HG03108 (cell line): ENCODE measurements at regions not wholly inside any gene's neighbourhood (a gene's known extent, or its start where the extent isn't known, plus 50 kb on each side); places are given as distances from the start of the nearest gene placed in this dataset.

Experiments
- ATAC-seq: cut with Tn5 transposase; IDR thresholded peaks from one replicate; pipeline ENCODE4 v1.9.1; 2021; ENCODE audit warnings: moderate library complexity; ENCODE audit not compliant: unreplicated experiment

- ATAC-seq = no peak
Measured at GRCh38 chrX:38886112-38886511, 84.9 kb downstream of the MID1IP1 start.

DNA sequence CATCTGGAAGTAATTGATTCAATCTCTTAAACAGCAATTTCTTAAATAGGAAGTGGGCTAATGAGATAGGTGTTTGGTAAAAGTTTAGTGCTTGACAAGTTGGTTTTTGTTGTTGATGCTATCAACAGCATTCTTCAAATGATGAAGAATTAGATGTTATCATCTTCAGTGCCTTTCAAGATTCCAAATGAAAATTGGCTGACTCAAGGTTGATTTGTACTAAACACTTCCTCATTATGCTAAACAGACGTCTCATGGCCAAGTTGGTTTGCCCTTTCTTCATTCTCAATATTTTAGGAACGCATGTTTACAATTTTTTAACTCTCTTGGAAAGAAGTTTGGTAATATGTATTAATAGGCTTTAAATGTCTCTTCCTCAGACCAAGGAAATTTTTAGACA, 86.0 kb downstream of the MID1IP1 start:
- no peak for ATAC-seq

GRCh38 chrX:38890326-38890725, 89.1 kb downstream of the MID1IP1 start:
- ATAC-seq = no peak

- no peak for ATAC-seq
Measured at GRCh38 chrX:38890963-38891362, 89.7 kb downstream of the MID1IP1 start.

DNA sequence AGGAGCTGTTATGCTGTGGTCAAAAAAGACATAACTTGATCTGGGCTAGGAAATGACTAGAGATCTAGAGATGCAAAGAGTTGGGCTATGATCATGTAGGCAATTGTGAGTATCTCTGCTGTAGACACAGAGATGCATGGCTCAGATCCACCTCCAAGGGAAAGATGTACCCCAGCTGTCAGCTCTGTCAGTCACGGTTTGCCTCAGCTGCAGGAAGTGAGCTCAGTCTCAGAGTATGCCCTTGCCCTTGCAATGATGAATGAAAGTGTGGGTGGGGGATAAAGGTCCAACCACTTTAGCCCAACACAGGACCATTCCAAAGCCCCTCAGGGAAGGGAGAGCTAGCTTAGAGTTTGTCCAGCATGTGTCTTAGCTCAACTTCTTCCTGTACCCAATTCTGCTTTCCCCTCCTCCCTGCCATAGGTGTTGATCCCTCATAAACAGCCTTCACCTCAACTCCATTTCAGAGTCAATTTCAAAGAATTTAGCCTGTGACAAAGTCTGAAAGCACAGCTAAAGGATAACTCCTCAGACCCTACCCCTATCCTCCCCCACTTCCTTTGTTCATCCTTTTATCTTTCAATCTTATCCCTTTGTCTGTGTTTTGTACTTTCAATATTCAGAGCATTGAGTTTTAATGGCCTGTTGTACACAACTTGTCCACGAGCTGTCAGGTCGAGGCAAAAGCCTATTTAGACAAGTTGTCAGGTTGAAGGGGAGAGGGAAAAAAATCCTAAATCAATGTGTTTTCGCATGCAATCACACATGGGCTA, 90.6 kb downstream of the MID1IP1 start:
- peak; percentile 93 for ATAC-seq

GRCh38 chrX:38893441-38893840, 92.2 kb downstream of the MID1IP1 start:
- no peak for ATAC-seq

DNA sequence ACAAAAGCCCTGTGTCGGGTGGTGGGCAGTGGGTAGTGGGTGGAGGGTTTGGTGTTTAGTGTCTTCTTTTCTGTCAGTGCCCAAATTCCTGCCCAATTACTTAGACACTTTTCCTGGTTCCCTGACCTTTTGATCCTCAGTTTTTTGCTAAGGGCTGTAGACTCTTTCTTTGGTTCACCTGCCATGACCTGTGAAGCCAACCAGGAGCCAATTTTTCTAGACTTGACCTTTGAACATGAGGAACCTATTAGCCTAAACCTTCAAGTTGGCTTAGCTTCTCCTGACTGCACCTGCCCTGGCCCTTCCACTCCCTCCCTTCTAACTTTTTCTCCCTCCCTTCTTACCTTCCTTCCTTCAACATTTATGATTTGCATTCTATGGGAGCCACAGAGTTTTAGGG, 94.5 kb downstream of the MID1IP1 start:
- no peak for ATAC-seq

DNA sequence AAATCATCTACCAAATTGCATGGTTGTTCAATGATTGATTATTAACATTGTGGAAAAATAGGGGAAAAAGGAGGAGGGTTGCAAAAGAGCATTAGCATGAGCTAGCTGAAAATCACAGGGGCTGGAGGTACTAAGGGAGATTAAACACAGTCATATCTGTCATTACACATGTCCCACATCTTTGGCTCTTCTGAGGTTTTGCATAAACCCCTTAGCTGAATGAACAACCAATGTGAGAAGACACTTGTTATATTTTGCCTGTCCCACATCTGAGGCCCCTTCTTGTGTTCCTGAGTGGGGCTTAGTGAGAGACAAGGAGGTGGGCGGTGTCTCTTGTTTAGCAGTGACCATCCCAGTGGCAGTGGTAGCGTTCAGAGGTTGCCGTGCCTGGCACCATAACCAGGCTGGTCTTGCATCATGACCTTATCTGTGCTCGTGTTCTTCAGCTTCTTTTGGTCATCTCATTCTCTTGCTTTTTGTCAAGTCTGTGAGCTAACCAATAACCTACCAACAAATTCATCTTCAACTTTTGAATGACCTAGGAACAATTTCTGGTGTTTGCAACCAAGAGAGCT, 95.6 kb downstream of the MID1IP1 start:
- ATAC-seq = no peak

- no peak for ATAC-seq
Measured at GRCh38 chrX:38898261-38898660, 97.0 kb downstream of the MID1IP1 start.

- no peak for ATAC-seq
Measured at GRCh38 chrX:38899650-38900049, 98.4 kb downstream of the MID1IP1 start.

GRCh38 chrX:38900719-38901118, 99.5 kb downstream of the MID1IP1 start:
- no peak for ATAC-seq

- ATAC-seq = no peak
Measured at GRCh38 chrX:38902972-38903492, 101.8 kb downstream of the MID1IP1 start.

DNA sequence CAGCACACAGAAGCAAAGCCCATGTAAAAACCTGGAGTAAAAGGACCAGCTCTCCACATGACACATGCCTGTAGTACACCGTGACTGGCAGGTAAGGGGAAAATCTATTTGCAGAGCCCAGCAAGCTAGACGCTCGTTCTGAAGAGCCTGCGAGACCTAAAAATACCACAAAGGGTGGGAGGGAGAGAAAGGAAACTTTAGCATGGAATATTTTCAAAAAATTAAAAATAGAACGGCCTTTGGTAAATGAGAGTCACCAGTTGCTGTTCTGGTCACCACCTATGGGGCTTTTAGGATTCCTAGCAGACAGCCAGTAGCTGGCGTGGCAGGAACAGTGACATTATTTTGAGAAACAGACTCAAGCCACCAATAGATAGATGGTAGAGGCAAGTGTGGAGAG, 115.5 kb downstream of the MID1IP1 start:
- ATAC-seq = no peak

DNA sequence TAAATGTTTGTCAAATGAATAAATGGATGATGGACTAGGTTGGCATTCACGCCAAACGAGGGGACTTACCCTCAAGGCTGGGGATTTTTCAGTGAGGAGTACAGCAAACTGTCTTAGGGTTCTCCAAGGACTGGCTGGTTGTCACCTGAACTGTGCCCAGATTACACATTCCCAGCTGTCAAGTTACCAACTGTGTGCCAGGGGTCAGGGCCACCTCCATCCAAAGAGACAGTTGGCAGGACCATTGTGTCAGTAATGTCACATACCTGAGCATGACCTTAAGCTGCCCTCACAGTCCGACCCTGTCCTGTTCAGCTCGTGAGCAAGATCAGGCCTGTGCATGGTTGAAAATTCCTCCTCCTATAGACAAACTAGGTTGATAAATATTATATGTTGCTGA, 116.7 kb downstream of the MID1IP1 start:
- ATAC-seq = no peak

DNA sequence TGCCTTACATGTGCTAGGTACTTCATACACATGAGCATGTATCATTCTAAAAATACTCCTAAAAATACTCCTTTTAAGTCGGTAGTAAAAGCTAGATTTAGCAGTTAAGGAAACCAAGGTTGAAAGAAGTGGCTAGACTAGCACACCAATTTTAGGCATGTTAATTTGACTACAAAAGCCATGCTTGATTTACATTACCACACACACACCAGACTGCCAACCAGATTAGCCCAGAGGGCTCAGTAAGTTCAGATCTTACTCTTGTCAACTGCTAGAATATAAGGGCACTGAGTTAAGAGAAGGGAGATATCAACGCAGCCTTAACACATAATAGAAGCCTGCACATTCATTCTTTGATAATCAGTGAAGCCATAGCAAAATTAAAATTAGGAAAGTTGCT, 117.9 kb downstream of the MID1IP1 start:
- no peak for ATAC-seq

GRCh38 chrX:38919853-38920528, 118.7 kb downstream of the MID1IP1 start:
- no peak for ATAC-seq

GRCh38 chrX:38923451-38923969, 122.3 kb downstream of the MID1IP1 start:
- no peak for ATAC-seq

DNA sequence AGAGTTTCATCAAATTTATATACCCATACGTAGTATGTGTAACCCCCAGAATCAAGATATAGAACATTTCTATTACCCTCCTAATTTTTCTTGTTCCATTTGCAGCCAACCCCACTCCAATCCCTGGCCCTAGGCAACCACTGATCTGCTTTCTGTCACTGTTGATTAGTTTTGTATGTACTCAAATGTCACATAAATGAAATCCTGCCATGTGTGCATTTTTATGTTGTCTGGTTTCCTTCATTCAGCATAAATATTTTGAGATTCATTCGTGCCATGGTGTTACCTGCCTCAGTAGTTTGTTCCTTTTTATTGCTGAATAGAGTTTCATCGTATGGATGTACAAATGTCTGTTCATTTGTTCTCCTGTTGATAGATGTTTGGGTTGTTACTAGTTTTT, 126.3 kb downstream of the MID1IP1 start:
- no peak for ATAC-seq

- no peak for ATAC-seq
Measured at GRCh38 chrX:38929966-38930421, 128.7 kb downstream of the MID1IP1 start.

GRCh38 chrX:38930474-38930873, 129.2 kb downstream of the MID1IP1 start:
- ATAC-seq = no peak

DNA sequence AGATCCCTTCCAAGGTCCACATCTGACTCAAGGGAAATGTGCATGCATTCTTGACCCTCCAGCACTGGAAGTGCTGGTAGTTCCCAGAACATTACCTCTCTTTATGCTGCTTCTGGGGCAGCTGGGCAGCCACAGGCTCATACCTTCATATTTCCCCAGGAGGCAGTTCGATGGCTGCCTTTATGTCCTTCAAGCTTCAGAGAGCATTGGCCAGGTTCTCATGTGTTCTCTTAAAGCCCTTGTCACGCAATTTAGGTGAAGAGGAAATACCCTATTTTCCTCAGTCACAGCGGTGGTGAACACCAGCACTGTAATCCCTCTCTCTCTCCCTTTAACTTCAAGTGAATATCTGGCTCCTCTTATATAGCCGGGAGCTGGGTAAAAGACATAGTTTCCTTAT, 134.3 kb downstream of the MID1IP1 start:
- no peak for ATAC-seq

DNA sequence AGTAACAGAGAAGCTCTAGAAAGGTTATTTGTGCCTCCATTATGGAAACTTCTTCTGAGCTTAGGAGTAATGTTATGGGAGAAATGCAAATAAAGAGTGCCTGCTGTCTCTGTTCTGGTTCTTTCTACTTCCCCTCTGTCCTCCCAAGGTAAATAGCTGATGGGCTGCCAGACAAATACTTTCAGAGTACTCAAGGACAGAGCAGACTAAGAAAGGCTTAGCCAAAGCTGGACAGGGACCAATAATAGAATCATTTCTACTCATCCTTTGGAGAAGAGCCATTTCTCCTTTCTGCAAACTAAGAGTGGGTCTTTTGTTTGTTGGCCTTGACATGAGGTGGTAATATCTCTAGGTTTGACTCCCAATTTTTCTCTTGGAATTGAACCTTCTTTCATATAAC, 136.1 kb downstream of the MID1IP1 start:
- ATAC-seq = no peak
